Calu3 (cell line): ENCODE measurements at regions not wholly inside any gene's neighbourhood (a gene's known extent, or its start where the extent isn't known, plus 50 kb on each side); places are given as distances from the start of the nearest gene placed in this dataset.

Experiments used
- BruUV-seq: library from RNA; stranded (reverse); fragments of 400-500 nt; replicated peaks from 2 replicates; lab custom pipeline; 2021; lab: Mats Ljungman, UMichigan
- CTCF ChIA-PET: fragments of 300-600 bp; sonication (Branson Sonifier 250); formaldehyde crosslinking; loops from one replicate; lab custom pipeline; 2022; ENCODE audit warnings: antibody characterized with exemption; lab: Charles Lee
- DNase-seq: peaks from one replicate; pipeline ENCODE4 v3.0.0; 2022
- H3K27ac Mint-ChIP-seq: one replicate; pipeline ENCODE4 v1.8.0; 2022; ENCODE audit warnings: mixed read lengths; ENCODE audit not compliant: unreplicated experiment
- H3K27me3 Mint-ChIP-seq: one replicate; pipeline ENCODE4 v1.8.0; 2022; ENCODE audit warnings: mixed read lengths; ENCODE audit not compliant: unreplicated experiment
- H3K36me3 Mint-ChIP-seq: one replicate; pipeline ENCODE4 v1.8.0; 2022; ENCODE audit warnings: mild to moderate bottlenecking, moderate library complexity, mixed read lengths; ENCODE audit not compliant: insufficient read depth, unreplicated experiment
- H3K4me1 Mint-ChIP-seq: one replicate; pipeline ENCODE4 v1.8.0; 2022; ENCODE audit warnings: mild to moderate bottlenecking, low read depth, mixed read lengths; ENCODE audit not compliant: unreplicated experiment
- H3K4me3 Mint-ChIP-seq: one replicate; pipeline ENCODE4 v1.8.0; 2022; ENCODE audit warnings: mild to moderate bottlenecking, low read depth, moderate library complexity, mixed read lengths; ENCODE audit not compliant: unreplicated experiment
- H3K9me3 Mint-ChIP-seq: one replicate; pipeline ENCODE4 v1.8.0; 2022; ENCODE audit warnings: low read depth, mixed read lengths; ENCODE audit not compliant: unreplicated experiment
- CTCF ChIP-seq: fragments of 200-600 bp; IDR thresholded peaks from one replicate; pipeline ENCODE4 v1.8.0; 2022; ENCODE audit warnings: antibody characterized with exemption; ENCODE audit not compliant: unreplicated experiment
- intact Hi-C: fragments of 100-400 bp; cut with micrococcal nuclease; formaldehyde crosslinking; loops from one replicate; pipeline ENCODE4 v1.10.0; 2022; ENCODE audit not compliant: unreplicated experiment

DNA sequence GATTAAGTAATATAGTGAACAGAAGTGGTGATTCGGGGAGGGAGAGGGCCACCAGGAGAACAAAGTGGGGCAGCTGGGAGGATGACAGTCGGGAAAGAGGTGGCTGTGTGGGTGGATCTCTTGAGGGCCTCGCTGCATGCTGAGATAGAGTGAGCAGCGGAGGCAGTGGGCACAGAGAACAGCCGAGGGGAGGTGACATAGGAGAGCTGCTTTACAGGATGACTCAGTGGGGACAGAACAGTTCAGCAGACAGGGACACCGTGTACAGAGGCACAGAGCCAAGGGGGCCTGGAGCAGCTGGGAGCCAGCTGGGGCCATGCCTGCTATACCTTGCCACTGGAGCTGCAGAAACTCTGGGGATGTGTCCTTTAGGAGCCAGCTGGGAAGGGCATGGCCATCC, 273.9 kb downstream of the GADD45G start:
- CTCF ChIA-PET = no interaction called here
- Mint-ChIP-seq H3K27ac (no peak overlapping the region), H3K4me3 (no peak overlapping the region), H3K4me1 (no peaks in the 10 kb centered on the region), H3K9me3 (no peaks in the 10 kb centered on the region), H3K27me3 (peaks cover 48% of the 10 kb centered on the region), H3K36me3 (no peaks in the 10 kb centered on the region)
- intact Hi-C loops = no loop called here
- TF ChIP-seq CTCF = no peak
- BruUV-seq = no TSS peak
- no peak for DNase-seq

DNA sequence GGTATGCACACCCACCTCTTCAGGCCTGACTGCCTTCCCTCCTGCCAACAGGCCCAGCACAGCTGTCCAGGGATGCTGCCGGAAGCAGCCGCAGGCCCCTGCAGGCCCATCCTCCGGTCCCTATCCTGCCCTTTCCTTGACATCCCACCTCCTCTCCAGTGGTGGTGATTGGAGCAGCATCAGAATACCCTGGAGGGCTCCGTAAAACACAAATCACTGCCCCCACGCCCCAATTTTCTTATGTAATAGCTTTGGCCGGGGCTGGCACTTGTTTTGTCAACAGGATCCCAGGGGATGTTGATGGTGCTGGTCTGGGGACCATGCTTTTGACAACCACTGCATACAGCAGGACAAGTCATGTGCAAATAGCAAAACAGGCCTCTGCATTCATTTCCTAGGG, 274.5 kb downstream of the GADD45G start:
- no TSS peak for BruUV-seq

DNA sequence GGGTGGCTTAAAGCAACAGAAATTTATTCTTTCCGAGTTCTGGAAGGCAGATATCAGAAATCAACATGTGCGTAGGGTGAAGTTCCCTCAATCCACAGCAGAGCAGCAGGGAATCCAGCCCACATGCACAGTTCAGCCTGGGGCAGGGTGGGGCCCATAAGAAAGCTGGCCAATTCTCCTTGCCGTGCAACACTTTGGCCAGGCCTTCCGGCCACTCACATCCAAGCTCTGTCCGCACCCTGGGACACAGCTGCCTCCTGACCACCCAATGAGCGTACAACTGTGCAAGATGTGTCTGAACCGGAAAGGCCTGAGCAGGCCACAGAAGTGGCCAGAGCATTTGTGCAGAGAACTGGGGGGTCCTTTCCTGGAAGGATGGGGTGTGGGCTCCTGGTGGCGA, 274.9 kb downstream of the GADD45G start:
- intact Hi-C loops = no loop called here
- Mint-ChIP-seq H3K4me3 (no peak overlapping the region), H3K9me3 (no peaks in the 10 kb centered on the region), H3K27me3 (peaks cover 42% of the 10 kb centered on the region), H3K27ac (no peak overlapping the region), H3K4me1 (no peaks in the 10 kb centered on the region), H3K36me3 (no peaks in the 10 kb centered on the region)
- TF ChIP-seq CTCF = no peak
- DNase-seq = no peak
- CTCF ChIA-PET = no interaction called here
- no TSS peak for BruUV-seq

More for the DNA sequence above, 274.5 kb downstream of the GADD45G start:
- TF ChIP-seq CTCF = no peak
- CTCF ChIA-PET = no interaction called here
- H3K36me3 Mint-ChIP-seq = no peaks in the 10 kb centered on the region
- no peak overlapping the region for H3K27ac Mint-ChIP-seq
- H3K9me3 Mint-ChIP-seq = no peaks in the 10 kb centered on the region
- H3K27me3 Mint-ChIP-seq = peaks cover 44% of the 10 kb centered on the region
- no peak overlapping the region for H3K4me3 Mint-ChIP-seq
- H3K4me1 Mint-ChIP-seq = no peaks in the 10 kb centered on the region
- DNase-seq = no peak
- intact Hi-C loops = no loop called here

DNA sequence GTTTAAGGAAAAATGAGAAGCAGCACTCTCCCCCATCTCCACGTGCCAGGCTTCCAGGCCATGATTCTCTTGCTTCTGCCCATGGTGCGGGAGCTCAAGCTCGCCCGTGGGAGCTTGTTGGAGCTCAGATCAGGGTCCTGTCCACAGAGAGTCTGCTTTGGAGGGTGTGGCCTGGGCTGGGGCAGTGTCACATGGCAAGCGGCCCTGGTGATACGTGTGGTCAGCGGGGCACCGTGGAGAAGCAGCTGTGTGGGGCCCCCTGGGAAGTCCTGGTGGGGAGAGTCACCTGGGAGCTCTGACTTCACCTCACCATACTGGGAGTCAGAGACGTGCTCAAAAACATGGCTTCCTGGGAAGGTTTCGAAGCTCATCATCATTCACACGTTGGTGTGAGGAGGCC, 275.3 kb downstream of the GADD45G start:
- Mint-ChIP-seq H3K9me3 (no peaks in the 10 kb centered on the region), H3K27me3 (peaks cover 42% of the 10 kb centered on the region), H3K4me3 (no peak overlapping the region), H3K36me3 (no peaks in the 10 kb centered on the region), H3K4me1 (no peaks in the 10 kb centered on the region), H3K27ac (no peak overlapping the region)
- intact Hi-C loops = no loop called here
- CTCF ChIA-PET = interaction anchor here (0.5 kb wide), 1 partner anchor 66 kb away, joined by 3 read pairs; no protein-coding TSS in a partner anchor
- BruUV-seq = no TSS peak
- no peak for TF ChIP-seq CTCF
- no peak for DNase-seq
